ENCODE measurements at regions not wholly inside any gene's neighbourhood (a gene's known extent, or its start where the extent isn't known, plus 50 kb on each side); places are given as distances from the start of the nearest gene placed in this dataset.

DNA sequence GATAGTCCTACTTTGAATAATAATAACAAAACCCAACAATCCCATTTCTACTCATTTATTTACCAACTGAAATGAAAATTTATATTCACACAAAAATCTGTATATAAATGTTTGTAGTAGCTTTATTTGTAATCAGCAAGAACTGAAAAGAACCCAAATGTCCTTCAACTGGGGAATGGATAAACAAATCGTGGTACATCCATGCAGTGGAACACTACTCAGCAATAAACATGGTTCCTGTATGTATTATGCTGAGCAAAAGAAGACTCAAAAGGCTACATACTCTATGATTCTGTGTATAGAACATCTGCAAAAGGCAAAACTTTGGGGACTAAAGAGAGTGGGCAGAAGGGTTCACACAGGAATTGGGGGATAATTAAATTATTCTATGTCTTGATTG, 136.1 kb upstream of the HAND1 start:
- Histone ChIP-seq H3K4me2 (ENCODE audit: insufficient read depth in 1 of 2, low read depth in 2 of 2, low read length in 2 of 2) (no peak overlapping the region), H3K27ac (ENCODE audit: low read depth, low read length) (no peak overlapping the region), H4K20me1 (replicated peaks in 1 of 2; ENCODE audit: control insufficient read depth in 1 of 2, insufficient read depth in 2 of 2, low read length in 2 of 2) (no peaks in the 10 kb centered on the region), H4K91ac (replicated peaks; ENCODE audit: insufficient read length, low read length) (no peak overlapping the region), H3K9ac (replicated peaks in 1 of 4; ENCODE audit: extremely low read depth in 1 of 4, low read depth in 3 of 4, low read length in 3 of 4) (no peak overlapping the region), H3K4me1 (replicated peaks in 1 of 4; ENCODE audit: control insufficient read depth in 3 of 4, insufficient read depth in 4 of 4, low read length in 3 of 4) (peaks cover 0 to 6% (median 2%) of the 10 kb centered on the region in 4 experiments; a peak in 4 of 7 replicates), H3K18ac (ENCODE audit: extremely low read depth, low read length) (no peak overlapping the region), H2BK120ac (replicated peaks; ENCODE audit: low read depth, low read length) (no peak overlapping the region), H4K5ac (ENCODE audit: insufficient read length, low read depth, low read length) (no peak overlapping the region), H2AK5ac (ENCODE audit: low read depth, low read length) (no peak overlapping the region), H2BK5ac (ENCODE audit: low read depth, low read length) (no peak overlapping the region), H2BK20ac (ENCODE audit: low read length) (no peak overlapping the region), H3K27me3 (replicated peaks in 1 of 4; ENCODE audit: control insufficient read depth in 3 of 4, extremely low read depth in 1 of 4, insufficient read depth in 3 of 4, low read length in 3 of 4) (peaks cover 9 to 32% (median 27%) of the 10 kb centered on the region in 4 experiments), H4K8ac (ENCODE audit: extremely low read depth, insufficient read depth, low read length) (no peak overlapping the region), H2BK15ac (ENCODE audit: low read length) (no peak overlapping the region), H3K4ac (replicated peaks; ENCODE audit: insufficient read length, low read depth, low read length) (no peak overlapping the region), H3K4me3 (ENCODE audit: extremely low read depth in 1 of 4, insufficient read depth in 2 of 4, low read depth in 3 of 4, low read length in 4 of 4) (no peak overlapping the region), H3K56ac (replicated peaks; ENCODE audit: insufficient read length, low read depth, low read length) (no peak overlapping the region), H3K23me2 (ENCODE audit: low read depth, low read length) (peaks cover 4% of the 10 kb centered on the region; the same call in 1 of the 2 replicates), H3K9me3 (ENCODE audit: insufficient read depth in 2 of 2, low read depth in 1 of 2, low read length in 1 of 2) (no peaks in the 10 kb centered on the region), H3K14ac (ENCODE audit: insufficient read length) (no peak overlapping the region), H3K36me3 (ENCODE audit: control insufficient read depth in 2 of 4, insufficient read depth in 4 of 4, low read length in 3 of 4) (no peaks in the 10 kb centered on the region), H3K23ac (ENCODE audit: insufficient read length) (no peak overlapping the region), H3K79me1 (ENCODE audit: low read depth, low read length) (no peaks in the 10 kb centered on the region), H2AFZ (ENCODE audit: low read length) (no peak overlapping the region), H3K79me2 (ENCODE audit: control insufficient read depth in 1 of 2, insufficient read depth in 2 of 2, low read length in 2 of 2) (no peaks in the 10 kb centered on the region), H2BK12ac (ENCODE audit: low read depth, low read length) (no peak overlapping the region)
- WGBS, 2 experiments (ENCODE audit: extremely low coverage in 1 of 2, insufficient coverage in 1 of 2, insufficient read length in 1 of 2, insufficient replicate concordance in 2 of 2, low coverage in 1 of 2, low lambda C conversion rate in 2 of 2, missing lambda C conversion rate in 1 of 2), result 91% methylated on average over 1 of the region's 1 CpG; no CpG with 5 or more reads in 1 of the 2 experiments
- POLR2A ChIA-PET (ENCODE audit: partially characterized antibody), result no interaction called here
- FAIRE-seq, result no peak
- no peak for TF ChIP-seq MAX (IDR thresholded peaks at IDR 0.05)
- no peak for TF ChIP-seq CBX8 (IDR thresholded peaks at IDR 0.05; ENCODE audit: borderline replicate concordance, low read depth, low read length)
- no peak for TF ChIP-seq GTF2F1 (IDR thresholded peaks at IDR 0.05; ENCODE audit: borderline replicate concordance, low read depth, low read length)
- no peak for TF ChIP-seq USF2 (IDR thresholded peaks at IDR 0.05; ENCODE audit: low read length)
- no peak for TF ChIP-seq CBX5 (IDR thresholded peaks at IDR 0.05; ENCODE audit: low read depth, low read length)
- TF ChIP-seq, protein P1, sequence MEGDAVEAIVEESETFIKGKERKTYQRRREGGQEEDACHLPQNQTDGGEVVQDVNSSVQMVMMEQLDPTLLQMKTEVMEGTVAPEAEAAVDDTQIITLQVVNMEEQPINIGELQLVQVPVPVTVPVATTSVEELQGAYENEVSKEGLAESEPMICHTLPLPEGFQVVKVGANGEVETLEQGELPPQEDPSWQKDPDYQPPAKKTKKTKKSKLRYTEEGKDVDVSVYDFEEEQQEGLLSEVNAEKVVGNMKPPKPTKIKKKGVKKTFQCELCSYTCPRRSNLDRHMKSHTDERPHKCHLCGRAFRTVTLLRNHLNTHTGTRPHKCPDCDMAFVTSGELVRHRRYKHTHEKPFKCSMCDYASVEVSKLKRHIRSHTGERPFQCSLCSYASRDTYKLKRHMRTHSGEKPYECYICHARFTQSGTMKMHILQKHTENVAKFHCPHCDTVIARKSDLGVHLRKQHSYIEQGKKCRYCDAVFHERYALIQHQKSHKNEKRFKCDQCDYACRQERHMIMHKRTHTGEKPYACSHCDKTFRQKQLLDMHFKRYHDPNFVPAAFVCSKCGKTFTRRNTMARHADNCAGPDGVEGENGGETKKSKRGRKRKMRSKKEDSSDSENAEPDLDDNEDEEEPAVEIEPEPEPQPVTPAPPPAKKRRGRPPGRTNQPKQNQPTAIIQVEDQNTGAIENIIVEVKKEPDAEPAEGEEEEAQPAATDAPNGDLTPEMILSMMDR (IDR thresholded peaks at IDR 0.05; ENCODE audit: control extremely low read depth in 1 of 3, insufficient read depth in 1 of 3, low read depth in 1 of 3, low read length in 3 of 3), result no peak
- no peak for TF ChIP-seq CHD1 (IDR thresholded peaks at IDR 0.05; ENCODE audit: low read depth, low read length)
- no peak for TF ChIP-seq SAP30 (IDR thresholded peaks at IDR 0.05; ENCODE audit: insufficient read depth, insufficient replicate concordance, low read length)
- no peak for TF ChIP-seq NRF1 (IDR thresholded peaks at IDR 0.05; ENCODE audit: low read depth, low read length)
- no peak for TF ChIP-seq CTBP2 (IDR thresholded peaks at IDR 0.05; ENCODE audit: borderline replicate concordance, insufficient read depth, insufficient read length, low read length)
- DNase-seq (ENCODE audit: low read depth in 1 of 2, low spot score in 2 of 2), result no peak
- CTCF ChIA-PET (ENCODE audit: partially characterized antibody), result interaction anchor here (0.5 to 10.4 kb wide), 8 partner anchors 10 to 228 kb away, joined by 3 to 273 read pairs (median 3); no protein-coding TSS in a partner anchor
